Stomach (tissue), 4 donors: ENCODE measurements at regions not wholly inside any gene's neighbourhood (a gene's known extent, or its start where the extent isn't known, plus 50 kb on each side); places are given as distances from the start of the nearest gene placed in this dataset.

Source experiments
- POLR2A ChIP-seq, 4 donors: fragments of 450-650 bp; IDR thresholded peaks; one replicate each; pipeline ENCODE4 v1.6.1; 2016; ENCODE audit warnings: antibody characterized with exemption in 4 of 4, control low read depth in 2 of 4, mild to moderate bottlenecking in 1 of 4, moderate library complexity in 1 of 4
- POLR2AphosphoS5 ChIP-seq, 3 donors: sonication (generic); formaldehyde crosslinking; IDR thresholded peaks; one replicate each; pipeline ENCODE4 v1.6.1; 2016; ENCODE audit warnings: antibody characterized with exemption in 3 of 3
- TF ChIP-seq, protein P1 (sequence below), 7 experiments: fragments of 450-650 bp in 4 of 7; fragments of 200-600 bp in 3 of 7; sonication (generic) in 3 of 7; IDR thresholded peaks; one replicate each; pipeline ENCODE4 v1.5.1; 2016 to 2019; ENCODE audit warnings: antibody characterized with exemption in 7 of 7, control low read depth in 2 of 7, mild to moderate bottlenecking in 1 of 7

- TF ChIP-seq, protein P1, sequence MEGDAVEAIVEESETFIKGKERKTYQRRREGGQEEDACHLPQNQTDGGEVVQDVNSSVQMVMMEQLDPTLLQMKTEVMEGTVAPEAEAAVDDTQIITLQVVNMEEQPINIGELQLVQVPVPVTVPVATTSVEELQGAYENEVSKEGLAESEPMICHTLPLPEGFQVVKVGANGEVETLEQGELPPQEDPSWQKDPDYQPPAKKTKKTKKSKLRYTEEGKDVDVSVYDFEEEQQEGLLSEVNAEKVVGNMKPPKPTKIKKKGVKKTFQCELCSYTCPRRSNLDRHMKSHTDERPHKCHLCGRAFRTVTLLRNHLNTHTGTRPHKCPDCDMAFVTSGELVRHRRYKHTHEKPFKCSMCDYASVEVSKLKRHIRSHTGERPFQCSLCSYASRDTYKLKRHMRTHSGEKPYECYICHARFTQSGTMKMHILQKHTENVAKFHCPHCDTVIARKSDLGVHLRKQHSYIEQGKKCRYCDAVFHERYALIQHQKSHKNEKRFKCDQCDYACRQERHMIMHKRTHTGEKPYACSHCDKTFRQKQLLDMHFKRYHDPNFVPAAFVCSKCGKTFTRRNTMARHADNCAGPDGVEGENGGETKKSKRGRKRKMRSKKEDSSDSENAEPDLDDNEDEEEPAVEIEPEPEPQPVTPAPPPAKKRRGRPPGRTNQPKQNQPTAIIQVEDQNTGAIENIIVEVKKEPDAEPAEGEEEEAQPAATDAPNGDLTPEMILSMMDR (IDR thresholded peaks at IDR 0.05), result no peak
- TF ChIP-seq POLR2AphosphoS5 (IDR thresholded peaks at IDR 0.05) (no peak), POLR2A (IDR thresholded peaks at IDR 0.05) (no peak)
Observed at GRCh38 chr7:25600262-25600920, 372.1 kb upstream of the NPVF start.
